Mesothelial cell of epicardium (in vitro differentiated cells): ENCODE measurements at regions not wholly inside any gene's neighbourhood (a gene's known extent, or its start where the extent isn't known, plus 50 kb on each side); places are given as distances from the start of the nearest gene placed in this dataset.

Experiments
- DNase-seq, 2 experiments: peaks; one replicate each; pipeline ENCODE4 v3.0.0; 2021; ENCODE audit warnings: low spot score in 2 of 2; ENCODE audit not compliant: unreplicated experiment in 2 of 2
- H3K27ac Mint-ChIP-seq: 2 replicates; pipeline ENCODE4 v1.8.0; 2021; ENCODE audit warnings: mixed read lengths
- H3K27me3 Mint-ChIP-seq: 2 replicates; pipeline ENCODE4 v1.8.0; 2021; ENCODE audit warnings: low read depth, mixed read lengths
- H3K36me3 Mint-ChIP-seq: 2 replicates; pipeline ENCODE4 v1.8.0; 2021; ENCODE audit warnings: mixed read lengths
- H3K4me1 Mint-ChIP-seq: 2 replicates; pipeline ENCODE4 v1.8.0; 2021; ENCODE audit warnings: mixed read lengths
- H3K4me3 Mint-ChIP-seq: 2 replicates; pipeline ENCODE4 v1.8.0; 2021; ENCODE audit warnings: mild to moderate bottlenecking, moderate library complexity, mixed read lengths
- H3K9me3 Mint-ChIP-seq: 2 replicates; pipeline ENCODE4 v1.8.0; 2021; ENCODE audit warnings: mixed read lengths
- TF ChIP-seq, protein P1 (sequence below): fragments of 200-600 bp; sonication (generic); IDR thresholded peaks from one replicate; pipeline ENCODE4 v1.5.0; 2021; ENCODE audit warnings: antibody characterized with exemption; ENCODE audit not compliant: unreplicated experiment

DNA sequence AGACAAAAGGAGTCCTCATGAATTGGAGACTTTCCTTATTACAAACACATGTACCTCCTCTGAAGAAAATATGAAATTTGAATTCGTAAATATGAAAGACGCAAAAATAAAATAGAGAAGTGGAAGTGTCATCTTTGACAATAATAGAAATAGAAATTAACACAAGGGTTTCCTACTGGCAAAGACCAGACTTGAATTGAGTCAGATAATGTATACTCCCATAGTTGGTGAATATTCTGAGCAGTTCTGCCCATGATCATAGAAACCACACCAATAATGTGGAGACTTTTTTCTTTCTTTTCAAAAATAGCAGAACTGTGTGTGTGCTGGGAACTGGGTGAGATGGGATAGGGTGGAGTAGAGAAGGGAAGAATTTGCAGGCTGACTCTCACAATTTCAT is 277.7 kb upstream of the TET2 start:
- no peaks in the 10 kb centered on the region for H3K36me3 Mint-ChIP-seq
- no peak overlapping the region for H3K4me3 Mint-ChIP-seq
- DNase-seq, result no peak
- TF ChIP-seq, protein P1, sequence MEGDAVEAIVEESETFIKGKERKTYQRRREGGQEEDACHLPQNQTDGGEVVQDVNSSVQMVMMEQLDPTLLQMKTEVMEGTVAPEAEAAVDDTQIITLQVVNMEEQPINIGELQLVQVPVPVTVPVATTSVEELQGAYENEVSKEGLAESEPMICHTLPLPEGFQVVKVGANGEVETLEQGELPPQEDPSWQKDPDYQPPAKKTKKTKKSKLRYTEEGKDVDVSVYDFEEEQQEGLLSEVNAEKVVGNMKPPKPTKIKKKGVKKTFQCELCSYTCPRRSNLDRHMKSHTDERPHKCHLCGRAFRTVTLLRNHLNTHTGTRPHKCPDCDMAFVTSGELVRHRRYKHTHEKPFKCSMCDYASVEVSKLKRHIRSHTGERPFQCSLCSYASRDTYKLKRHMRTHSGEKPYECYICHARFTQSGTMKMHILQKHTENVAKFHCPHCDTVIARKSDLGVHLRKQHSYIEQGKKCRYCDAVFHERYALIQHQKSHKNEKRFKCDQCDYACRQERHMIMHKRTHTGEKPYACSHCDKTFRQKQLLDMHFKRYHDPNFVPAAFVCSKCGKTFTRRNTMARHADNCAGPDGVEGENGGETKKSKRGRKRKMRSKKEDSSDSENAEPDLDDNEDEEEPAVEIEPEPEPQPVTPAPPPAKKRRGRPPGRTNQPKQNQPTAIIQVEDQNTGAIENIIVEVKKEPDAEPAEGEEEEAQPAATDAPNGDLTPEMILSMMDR, result no peak
- H3K4me1 Mint-ChIP-seq, result peaks cover 13% of the 10 kb centered on the region
- H3K27ac Mint-ChIP-seq, result no peak overlapping the region
- H3K27me3 Mint-ChIP-seq, result peaks cover 10% of the 10 kb centered on the region
- no peaks in the 10 kb centered on the region for H3K9me3 Mint-ChIP-seq

DNA sequence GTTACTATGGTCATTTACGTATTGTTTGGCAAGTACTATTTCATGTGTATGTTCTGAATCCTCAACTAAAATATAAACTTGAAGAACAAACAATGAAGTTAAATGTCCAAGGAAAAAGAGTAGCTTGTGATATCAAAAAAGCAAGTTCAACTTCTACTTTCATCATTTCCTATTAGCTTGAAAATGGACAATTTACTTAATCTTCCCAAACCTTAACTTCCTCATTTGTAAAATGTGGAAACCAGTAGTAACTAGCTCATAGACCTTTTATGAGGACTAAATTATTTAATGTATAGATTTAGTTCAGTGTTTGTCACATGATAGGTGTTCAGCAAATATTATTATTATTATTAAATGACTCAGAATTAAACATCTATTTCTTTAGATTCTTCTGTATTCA is 276.8 kb upstream of the TET2 start:
- TF ChIP-seq, protein P1, result no peak
- Mint-ChIP-seq H3K4me1 (peaks cover 13% of the 10 kb centered on the region), H3K27ac (no peak overlapping the region), H3K4me3 (no peak overlapping the region), H3K27me3 (peaks cover 10% of the 10 kb centered on the region), H3K36me3 (no peaks in the 10 kb centered on the region), H3K9me3 (no peaks in the 10 kb centered on the region)
- DNase-seq, result no peak

DNA sequence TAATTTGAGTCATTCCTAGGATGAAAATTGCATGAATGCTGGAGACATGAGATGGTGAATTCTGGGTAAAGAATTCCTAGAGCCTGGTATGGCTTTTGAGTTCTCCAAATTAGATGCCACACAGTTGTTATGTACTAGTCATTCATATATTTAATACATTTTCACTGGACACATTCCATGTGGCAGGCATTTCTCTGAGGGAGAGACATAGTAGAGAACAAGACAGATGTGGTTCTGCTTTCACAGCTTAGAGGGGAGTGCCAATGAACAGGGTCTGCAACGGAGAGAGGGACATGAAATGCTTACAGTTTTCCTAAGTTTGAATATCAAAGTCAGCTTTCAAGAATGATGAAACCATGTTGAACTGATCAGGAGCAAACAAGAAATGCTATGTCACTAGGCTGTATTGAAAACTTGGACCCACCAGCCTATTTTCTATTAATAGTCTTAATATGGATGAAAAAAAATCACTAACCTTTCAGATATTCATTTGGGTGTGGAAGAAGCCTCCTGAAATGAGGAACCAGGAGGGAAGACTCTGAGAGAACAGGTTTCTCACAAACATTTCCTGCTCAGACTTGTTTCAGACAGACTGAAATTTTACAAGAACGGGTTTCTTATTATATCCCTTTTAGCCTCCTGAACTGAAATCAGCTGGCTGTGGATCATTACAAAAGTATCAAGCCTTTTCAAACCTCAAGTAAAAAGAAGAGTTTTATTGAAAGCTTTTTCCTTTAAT is 276.0 kb upstream of the TET2 start:
- Mint-ChIP-seq H3K36me3 (no peaks in the 10 kb centered on the region), H3K4me3 (no peak overlapping the region), H3K9me3 (no peaks in the 10 kb centered on the region), H3K27ac (peak overlapping the region; percentile 44), H3K27me3 (peaks cover 11% of the 10 kb centered on the region), H3K4me1 (peaks cover 13% of the 10 kb centered on the region)
- TF ChIP-seq, protein P1, result no peak
- no peak for DNase-seq

DNA sequence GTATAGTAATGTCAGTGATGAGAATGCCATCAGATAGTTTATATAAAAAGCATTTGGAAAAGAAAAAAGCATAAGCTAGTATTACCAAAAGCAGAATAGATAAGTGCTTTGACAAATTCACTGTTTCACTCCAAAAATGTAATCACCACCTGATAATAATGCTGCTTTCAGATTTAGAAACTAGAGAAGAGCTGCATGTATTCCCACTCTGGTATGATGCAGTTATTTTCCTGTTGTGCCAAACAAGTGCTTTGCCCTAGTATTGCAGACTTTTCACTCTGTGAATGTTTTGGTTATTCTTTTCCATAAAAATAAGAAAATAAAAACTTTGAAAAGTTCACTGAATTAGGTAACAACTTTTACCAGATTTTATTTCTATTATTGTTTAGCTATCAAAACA is 267.7 kb upstream of the TET2 start:
- TF ChIP-seq, protein P1, result no peak
- Mint-ChIP-seq H3K27ac (no peak overlapping the region), H3K4me3 (no peak overlapping the region)

DNA sequence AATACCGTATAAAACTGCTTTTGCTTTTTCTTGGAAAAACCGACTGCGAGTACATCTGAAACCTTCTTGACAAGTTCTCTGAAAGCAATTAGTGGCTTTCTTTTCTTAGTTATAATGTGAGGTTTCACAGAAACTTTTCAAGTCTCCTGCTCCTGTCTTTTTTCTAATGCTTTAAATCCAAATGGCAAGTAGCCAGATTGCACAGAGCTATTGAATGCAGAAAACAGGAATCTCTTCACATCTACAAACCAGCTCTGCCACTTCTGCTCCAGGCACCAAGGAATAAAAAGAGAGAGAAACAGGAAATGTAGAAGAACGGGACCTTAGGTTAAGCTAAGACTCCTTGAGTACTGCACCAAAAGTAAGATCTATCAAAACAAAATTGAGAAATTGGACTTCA is 267.3 kb upstream of the TET2 start:
- TF ChIP-seq, protein P1, result no peak
- Mint-ChIP-seq H3K27ac (peak overlapping the region; percentile 68), H3K36me3 (no peaks in the 10 kb centered on the region), H3K9me3 (no peaks in the 10 kb centered on the region), H3K4me1 (peaks cover 7% of the 10 kb centered on the region), H3K4me3 (no peak overlapping the region), H3K27me3 (peaks cover 31% of the 10 kb centered on the region)
- no peak for DNase-seq

More for the DNA sequence above, 267.7 kb upstream of the TET2 start:
- DNase-seq, result no peak
- Mint-ChIP-seq H3K9me3 (no peaks in the 10 kb centered on the region), H3K4me1 (peaks cover 7% of the 10 kb centered on the region), H3K27me3 (peaks cover 30% of the 10 kb centered on the region), H3K36me3 (no peaks in the 10 kb centered on the region)

DNA sequence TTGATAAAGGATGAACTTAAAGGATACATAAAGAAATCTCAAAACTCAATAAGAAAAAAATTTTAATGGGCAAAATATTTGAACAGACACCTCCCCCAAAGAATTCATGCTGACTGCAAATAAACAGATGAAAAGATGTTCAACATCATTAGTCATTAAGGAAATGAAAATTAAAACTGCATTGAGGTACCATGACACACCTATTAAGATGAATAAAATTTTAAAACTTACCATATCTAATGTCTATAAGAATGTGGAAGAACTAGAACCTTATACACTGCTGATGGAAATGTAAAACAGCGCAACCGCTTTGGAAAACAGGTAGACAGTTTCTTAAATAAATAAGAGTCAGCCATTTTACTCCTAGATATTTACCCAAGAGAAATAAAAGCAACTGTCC is 266.8 kb upstream of the TET2 start:
- Mint-ChIP-seq H3K9me3 (no peaks in the 10 kb centered on the region), H3K4me3 (no peak overlapping the region), H3K27ac (no peak overlapping the region), H3K4me1 (peaks cover 7% of the 10 kb centered on the region), H3K27me3 (peaks cover 36% of the 10 kb centered on the region), H3K36me3 (no peaks in the 10 kb centered on the region)
- no peak for DNase-seq
- TF ChIP-seq, protein P1, result no peak
